Esophagus muscularis mucosa (tissue), 4 donors: ENCODE measurements at regions not wholly inside any gene's neighbourhood (a gene's known extent, or its start where the extent isn't known, plus 50 kb on each side); places are given as distances from the start of the nearest gene placed in this dataset.

Experiments used
- DNase-seq: peaks from one replicate; pipeline ENCODE4 v3.0.0-alpha.2; 2017; ENCODE audit errors: extremely low spot score
- H3K27ac ChIP-seq, 4 donors: fragments of 200-600 bp; sonication (generic); replicated peaks in 1 of 4; 1 replicate in 3 of 4; 2 replicates in 1 of 4; pipeline ENCODE4 v1.5.1; 2016 to 2019; ENCODE audit warnings: mild to moderate bottlenecking in 1 of 4
- H3K27me3 ChIP-seq, 4 donors: fragments of 200-600 bp; sonication (generic); one replicate each; pipeline versions ENCODE4 v1.5.1 to v1.6.0; 2016 to 2019
- H3K36me3 ChIP-seq, 4 donors: fragments of 200-600 bp; sonication (generic); one replicate each; pipeline ENCODE4 v1.5.1; 2016 to 2019
- H3K4me1 ChIP-seq, 4 donors: fragments of 200-600 bp; sonication (generic); one replicate each; pipeline ENCODE4 v1.5.1; 2016 to 2019
- H3K4me3 ChIP-seq, 4 donors: fragments of 200-600 bp; sonication (generic); 1 replicate in 2 of 4; 2 replicates in 2 of 4; pipeline ENCODE4 v1.5.1; 2016 to 2019; ENCODE audit warnings: mild to moderate bottlenecking in 4 of 4, moderate library complexity in 1 of 4
- H3K9me3 ChIP-seq, 4 donors: fragments of 200-600 bp; sonication (generic); 1 replicate in 3 of 4; 2 replicates in 1 of 4; pipeline ENCODE4 v1.5.1; 2016 to 2019
- CTCF ChIP-seq, 3 experiments: fragments of 200-600 bp in 2 of 3; fragments of 450-650 bp in 1 of 3; sonication (generic) in 2 of 3; IDR thresholded peaks; one replicate each; pipeline ENCODE4 v1.5.1; 2017 to 2019; ENCODE audit warnings: antibody characterized with exemption in 3 of 3, mild to moderate bottlenecking in 2 of 3, moderate library complexity in 1 of 3
- EP300 ChIP-seq: sonication (generic); formaldehyde crosslinking; IDR thresholded peaks from one replicate; pipeline ENCODE4 v1.6.1; 2017; ENCODE audit warnings: antibody characterized with exemption
- POLR2A ChIP-seq: fragments of 450-650 bp; IDR thresholded peaks from one replicate; pipeline ENCODE4 v1.6.1; 2017; ENCODE audit warnings: antibody characterized with exemption, moderate library complexity, mild to moderate bottlenecking, low read depth
- POLR2AphosphoS5 ChIP-seq, 2 donors: sonication (generic); formaldehyde crosslinking; IDR thresholded peaks; one replicate each; pipeline ENCODE4 v1.6.1; 2017; ENCODE audit warnings: antibody characterized with exemption in 2 of 2
- WGBS: methylation state at CpG from one replicate; pipeline ENCODE4 v1.1.5; 2018; 5-methylcytosine and 5-hydroxymethylcytosine counted together
- intact Hi-C: fragments of 100-400 bp; cut with DNase I; formaldehyde crosslinking; loops from one replicate; pipeline ENCODE4 v1.15.1; 2023

- intact Hi-C loops: no loop called here
- H3K9me3 ChIP-seq: no peaks in the 10 kb centered on the region
- peak overlapping the region in 3 of 4 donors; percentile 4 to 33 (median 5) for H3K27ac ChIP-seq
- no peak overlapping the region for H3K4me3 ChIP-seq
- WGBS: 86% methylated on average over 1 of the region's 1 CpG
- TF ChIP-seq EP300: no peak
- no peak for TF ChIP-seq POLR2A
- no peak for TF ChIP-seq POLR2AphosphoS5 (IDR thresholded peaks at IDR 0.05)
- no peak for TF ChIP-seq CTCF (IDR thresholded peaks at IDR 0.05)
- no peaks in the 10 kb centered on the region for H3K27me3 ChIP-seq
- H3K36me3 ChIP-seq: no peaks in the 10 kb centered on the region
- DNase-seq: no peak
- peaks cover 8 to 77% (median 40%) of the 10 kb centered on the region in 4 donors for H3K4me1 ChIP-seq
Observed at GRCh38 chr2:217693363-217693762, 309.4 kb downstream of the TNS1 start.

- Histone ChIP-seq H3K4me3 (no peak overlapping the region), H3K4me1 (peaks cover 8 to 84% (median 48%) of the 10 kb centered on the region in 4 donors), H3K9me3 (no peaks in the 10 kb centered on the region), H3K27ac (peak overlapping the region; percentile 33 to 51 (median 46)), H3K27me3 (no peaks in the 10 kb centered on the region), H3K36me3 (no peaks in the 10 kb centered on the region)
- intact Hi-C loops: no loop called here
- TF ChIP-seq POLR2A: no peak
- peak; percentile 40 to 56 for TF ChIP-seq POLR2AphosphoS5 (IDR thresholded peaks at IDR 0.05)
- WGBS: 69% methylated on average over 7 of the region's 7 CpGs
- peak; percentile 94 for DNase-seq
Observed at GRCh38 chr2:217691920-217692666, 310.7 kb downstream of the TNS1 start.

- WGBS: 81% methylated on average over 3 of the region's 3 CpGs
- Histone ChIP-seq H3K36me3 (no peaks in the 10 kb centered on the region), H3K27me3 (no peaks in the 10 kb centered on the region), H3K9me3 (no peaks in the 10 kb centered on the region), H3K27ac (peak overlapping the region; percentile 33 to 51 (median 44)), H3K4me1 (peaks cover 8 to 90% (median 52%) of the 10 kb centered on the region in 4 donors), H3K4me3 (no peak overlapping the region)
- no peak for DNase-seq
- TF ChIP-seq POLR2A: no peak
- TF ChIP-seq POLR2AphosphoS5 (IDR thresholded peaks at IDR 0.05): no peak
- no peak for TF ChIP-seq CTCF (IDR thresholded peaks at IDR 0.05)
- no peak for TF ChIP-seq EP300
- intact Hi-C loops: no loop called here
Observed at GRCh38 chr2:217691516-217691915, 311.3 kb downstream of the TNS1 start.

- no peaks in the 10 kb centered on the region for H3K27me3 ChIP-seq
- H3K9me3 ChIP-seq: no peaks in the 10 kb centered on the region
- TF ChIP-seq CTCF (IDR thresholded peaks at IDR 0.05) (no peak), POLR2A (no peak), POLR2AphosphoS5 (IDR thresholded peaks at IDR 0.05) (no peak), EP300 (no peak)
- intact Hi-C loops: no loop called here
- H3K27ac ChIP-seq: peak overlapping the region in 2 of 4 donors; percentile 64 to 69
- DNase-seq: no peak
- no peaks in the 10 kb centered on the region for H3K36me3 ChIP-seq
- 91% methylated on average over 1 of the region's 1 CpG for WGBS
- peaks cover 13 to 92% (median 70%) of the 10 kb centered on the region in 4 donors for H3K4me1 ChIP-seq
- no peak overlapping the region for H3K4me3 ChIP-seq
Observed at GRCh38 chr2:217689053-217689452, 313.7 kb downstream of the TNS1 start.

- intact Hi-C loops: no loop called here
- no peak for DNase-seq
- Histone ChIP-seq H3K27me3 (no peaks in the 10 kb centered on the region), H3K4me1 (peaks cover 13 to 92% (median 75%) of the 10 kb centered on the region in 4 donors), H3K36me3 (no peaks in the 10 kb centered on the region), H3K27ac (peak overlapping the region; percentile 40 to 69 (median 58)), H3K9me3 (no peaks in the 10 kb centered on the region), H3K4me3 (no peak overlapping the region)
- 90% methylated on average over 3 of the region's 3 CpGs for WGBS
- no peak for TF ChIP-seq POLR2AphosphoS5 (IDR thresholded peaks at IDR 0.05)
Observed at GRCh38 chr2:217688494-217688893, 314.3 kb downstream of the TNS1 start.
